ENCODE measurements at regions not wholly inside any gene's neighbourhood (a gene's known extent, or its start where the extent isn't known, plus 50 kb on each side); places are given as distances from the start of the nearest gene placed in this dataset.

GRCh38 chr20:51095633-51096521 lies 73.0 kb upstream of the KCNG1 start:
- no peaks in the 10 kb centered on the region for H3K9me3 ChIP-seq (ENCODE audit: control insufficient read depth, low read length)
- H3K4me3 ChIP-seq (ENCODE audit: low read depth, low read length), result no peak overlapping the region
- no peak overlapping the region for H3K27ac ChIP-seq
- peaks cover 2% of the 10 kb centered on the region for H3K4me1 ChIP-seq
- H3K79me2 ChIP-seq, result no peaks in the 10 kb centered on the region
- no peak overlapping the region for H2AFZ ChIP-seq
- no peak for TF ChIP-seq CTCF (IDR thresholded peaks at IDR 0.05)
- H3K4me2 ChIP-seq (ENCODE audit: low read length), result no peak overlapping the region
- H3K27me3 ChIP-seq (ENCODE audit: control insufficient read depth, insufficient read depth, low read length), result no peaks in the 10 kb centered on the region
- H3K36me3 ChIP-seq (ENCODE audit: control insufficient read depth, insufficient read depth, low read length), result no peaks in the 10 kb centered on the region
- H3K9ac ChIP-seq, result no peak overlapping the region

- Histone ChIP-seq H3K9ac (no peak overlapping the region), H3K4me2 (ENCODE audit: low read length) (no peak overlapping the region), H3K9me3 (ENCODE audit: control insufficient read depth, low read length) (no peaks in the 10 kb centered on the region), H2AFZ (no peak overlapping the region), H3K27me3 (ENCODE audit: control insufficient read depth, insufficient read depth, low read length) (no peaks in the 10 kb centered on the region), H3K36me3 (ENCODE audit: control insufficient read depth, insufficient read depth, low read length) (no peaks in the 10 kb centered on the region), H3K4me3 (ENCODE audit: low read depth, low read length) (no peak overlapping the region), H3K79me2 (no peaks in the 10 kb centered on the region), H3K4me1 (peaks cover 2% of the 10 kb centered on the region), H3K27ac (no peak overlapping the region)
- no peak for TF ChIP-seq CTCF (IDR thresholded peaks at IDR 0.05)
Observed at GRCh38 chr20:51094221-51094620, 71.3 kb upstream of the KCNG1 start.

GRCh38 chr20:51093240-51093763 lies 70.4 kb upstream of the KCNG1 start:
- H3K36me3 ChIP-seq (ENCODE audit: control insufficient read depth, insufficient read depth, low read length), result no peaks in the 10 kb centered on the region
- no peaks in the 10 kb centered on the region for H3K27me3 ChIP-seq (ENCODE audit: control insufficient read depth, insufficient read depth, low read length)
- no peak overlapping the region for H3K4me3 ChIP-seq (ENCODE audit: low read depth, low read length)
- no peak for TF ChIP-seq CTCF (IDR thresholded peaks at IDR 0.05)
- no peaks in the 10 kb centered on the region for H3K9me3 ChIP-seq (ENCODE audit: control insufficient read depth, low read length)
- H3K79me2 ChIP-seq, result no peaks in the 10 kb centered on the region
- peaks cover 2% of the 10 kb centered on the region for H3K4me1 ChIP-seq
- H3K9ac ChIP-seq, result no peak overlapping the region
- no peak overlapping the region for H2AFZ ChIP-seq
- H3K27ac ChIP-seq, result no peak overlapping the region
- no peak overlapping the region for H3K4me2 ChIP-seq (ENCODE audit: low read length)

- no peaks in the 10 kb centered on the region for H3K27me3 ChIP-seq (ENCODE audit: control insufficient read depth, insufficient read depth, low read length)
Observed at GRCh38 chr20:51092338-51092737, 69.4 kb upstream of the KCNG1 start.

More at GRCh38 chr20:51092338-51092737, 69.4 kb upstream of the KCNG1 start:
- TF ChIP-seq CTCF (IDR thresholded peaks at IDR 0.05), result no peak
- Histone ChIP-seq H3K4me2 (ENCODE audit: low read length) (peak overlapping the region; percentile 61), H3K4me1 (peaks cover 2% of the 10 kb centered on the region), H3K36me3 (ENCODE audit: control insufficient read depth, insufficient read depth, low read length) (no peaks in the 10 kb centered on the region), H3K27ac (no peak overlapping the region), H3K9ac (no peak overlapping the region), H2AFZ (no peak overlapping the region), H3K4me3 (ENCODE audit: low read depth, low read length) (no peak overlapping the region), H3K79me2 (no peaks in the 10 kb centered on the region), H3K9me3 (ENCODE audit: control insufficient read depth, low read length) (no peaks in the 10 kb centered on the region)

All from parathyroid adenoma (tissue), 2 donors.